Endothelial cell of umbilical vein (primary cell): ENCODE measurements at regions not wholly inside any gene's neighbourhood (a gene's known extent, or its start where the extent isn't known, plus 50 kb on each side); places are given as distances from the start of the nearest gene placed in this dataset.

ENCODE experiments used
- BruUV-seq: library from RNA; stranded (reverse); fragments of 400-500 nt; replicated peaks from 2 replicates; lab custom pipeline; 2021; lab: Mats Ljungman, UMichigan
- CTCF ChIA-PET: fragments of 300-600, 350-600 bp; sonication (Branson Sonifier 250); formaldehyde crosslinking; loops from one replicate; lab custom pipeline; 2021; ENCODE audit warnings: antibody characterized with exemption, inconsistent platforms; lab: Charles Lee
- POLR2A ChIA-PET: fragments of 300-600, 350-600 bp; sonication (Branson Sonifier 250); formaldehyde crosslinking; loops from one replicate; lab custom pipeline; 2021; ENCODE audit warnings: antibody characterized with exemption, inconsistent platforms; lab: Charles Lee
- DNase-seq: peaks from one replicate; pipeline ENCODE4 v3.0.0-alpha.2; 2011; ENCODE audit warnings: low read depth, low spot score
- FAIRE-seq: peaks from 2 replicates; lab custom pipeline; 2011; peaks lifted over from hg19 to GRCh38; lab: Jason Lieb, UNC
- H2AFZ ChIP-seq: 2 replicates; pipeline ENCODE4 v1.6.0; 2012; ENCODE audit warnings: low read depth, low read length, control low read depth, inconsistent platforms
- H3K27ac ChIP-seq: 2 replicates; pipeline ENCODE4 v1.5.1; 2011; ENCODE audit warnings: low read depth, mild to moderate bottlenecking, control low read depth, low read length, moderate library complexity; ENCODE audit not compliant: insufficient read depth
- H3K27me3 ChIP-seq, 2 experiments: 2 replicates each; pipeline versions ENCODE4 v1.6.0 to v1.6.1; 2011; ENCODE audit warnings: low read length in 2 of 2, mixed read lengths in 1 of 2; ENCODE audit not compliant: control insufficient read depth in 2 of 2, insufficient read depth in 2 of 2
- H3K36me3 ChIP-seq, 2 experiments: 2 replicates in 1 of 2; 3 replicates in 1 of 2; pipeline ENCODE4 v1.5.1; 2011; ENCODE audit warnings: low read length in 2 of 2, mild to moderate bottlenecking in 1 of 2, moderate library complexity in 1 of 2; ENCODE audit not compliant: control insufficient read depth in 2 of 2, insufficient read depth in 2 of 2; ENCODE audit errors: extremely low read depth in 1 of 2
- H3K4me1 ChIP-seq: 3 replicates; pipeline ENCODE4 v1.5.1; 2011; ENCODE audit warnings: mild to moderate bottlenecking, low read length; ENCODE audit not compliant: control insufficient read depth, insufficient read depth; ENCODE audit errors: extremely low read depth
- H3K4me2 ChIP-seq: 2 replicates; pipeline ENCODE4 v1.6.1; 2011; ENCODE audit warnings: low read length, control low read depth, mixed read lengths; ENCODE audit not compliant: insufficient read depth
- H3K4me3 ChIP-seq, 3 experiments: fragments of 200-600 bp in 1 of 3; sonication (generic), shearing (Covaris generic) in 1 of 3; replicated peaks in 1 of 3; 2 replicates each; pipeline ENCODE4 v1.5.1; 2011 to 2016; ENCODE audit warnings: control low read depth in 3 of 3, low read length in 3 of 3, mild to moderate bottlenecking in 2 of 3, inconsistent platforms in 1 of 3, low read depth in 1 of 3, moderate library complexity in 1 of 3; ENCODE audit not compliant: insufficient read depth in 1 of 3
- H3K79me2 ChIP-seq: 2 replicates; pipeline ENCODE4 v1.6.0; 2012; ENCODE audit warnings: low read length, inconsistent platforms; ENCODE audit not compliant: control insufficient read depth, insufficient read depth
- H3K9ac ChIP-seq: replicated peaks from 2 replicates; pipeline ENCODE3; 2011; ENCODE audit warnings: low read length, control low read depth; ENCODE audit not compliant: insufficient read depth; ENCODE audit errors: extremely low read depth
- H3K9me1 ChIP-seq: replicated peaks from 3 replicates; pipeline ENCODE4 v1.6.0; 2011; ENCODE audit warnings: mild to moderate bottlenecking, low read length; ENCODE audit not compliant: control insufficient read depth, insufficient read depth; ENCODE audit errors: extremely low read depth
- H3K9me3 ChIP-seq: replicated peaks from 2 replicates; pipeline ENCODE4 v1.5.1; 2012; ENCODE audit warnings: low read length, inconsistent platforms; ENCODE audit not compliant: control insufficient read depth, insufficient read depth
- H4K20me1 ChIP-seq: replicated peaks from 2 replicates; pipeline ENCODE3; 2011; ENCODE audit warnings: mild to moderate bottlenecking, low read length; ENCODE audit not compliant: control insufficient read depth, insufficient read depth; ENCODE audit errors: extremely low read depth
- CTCF ChIP-seq, 2 donors: IDR thresholded peaks; 1 replicate in 1 of 2; 2 replicates in 1 of 2; pipeline ENCODE4 v1.5.1; 2011; ENCODE audit warnings: low read length in 2 of 2, mild to moderate bottlenecking in 2 of 2, moderate library complexity in 2 of 2, control low read depth in 1 of 2, inconsistent platforms in 1 of 2, low read depth in 1 of 2; ENCODE audit not compliant: insufficient read depth in 1 of 2; ENCODE audit errors: extremely low read depth in 1 of 2
- EZH2 ChIP-seq: IDR thresholded peaks from 2 replicates; pipeline ENCODE4 v1.6.1; 2012; ENCODE audit warnings: borderline replicate concordance, low read depth, mild to moderate bottlenecking, moderate library complexity, low read length, inconsistent platforms; ENCODE audit not compliant: severe bottlenecking
- FOS ChIP-seq: IDR thresholded peaks from 2 replicates; pipeline ENCODE4 v1.6.1; 2011; ENCODE audit warnings: mild to moderate bottlenecking, low read length, moderate library complexity, borderline replicate concordance; ENCODE audit not compliant: insufficient read depth
- GATA2 ChIP-seq: IDR thresholded peaks from 2 replicates; pipeline ENCODE4 v1.7.0; 2011; ENCODE audit warnings: low read depth, mild to moderate bottlenecking, moderate library complexity, mixed read lengths, low read length; ENCODE audit not compliant: insufficient read length, insufficient read depth
- JUN ChIP-seq: IDR thresholded peaks from 2 replicates; pipeline ENCODE4 v1.6.1; 2011; ENCODE audit warnings: borderline replicate concordance, low read depth; ENCODE audit not compliant: insufficient read length, insufficient read depth
- MAX ChIP-seq: IDR thresholded peaks from 2 replicates; pipeline ENCODE4 v1.6.1; 2011; ENCODE audit not compliant: insufficient read depth, insufficient read length
- MYC ChIP-seq: IDR thresholded peaks from one replicate; pipeline ENCODE4 v1.6.1; 2011; ENCODE audit warnings: mild to moderate bottlenecking, low read depth, low read length
- POLR2A ChIP-seq: IDR thresholded peaks from 2 replicates; pipeline ENCODE4 v1.6.1; 2012; ENCODE audit warnings: low read depth, mild to moderate bottlenecking, control low read depth, low read length
- dilution Hi-C: fragments of 300-500 bp; cut with MboI; formaldehyde crosslinking; loops from one replicate; pipeline ENCODE4 v1.15.0; 2019; ENCODE audit warnings: low sequenced_read_pairs; ENCODE audit not compliant: extremely low pct_ligation_motif_present
- intact Hi-C: fragments of 100-400 bp; cut with micrococcal nuclease; formaldehyde crosslinking; loops from one replicate; pipeline ENCODE4 v1.10.0; 2022

GRCh38 chr1:8093221-8093980, 67.3 kb upstream of the ERRFI1 start:
- H3K4me2 ChIP-seq, result no peak overlapping the region
- no peaks in the 10 kb centered on the region for H3K36me3 ChIP-seq
- ChIA-PET POLR2A (no interaction called here), CTCF (interaction anchor here (1.9 kb wide), 1 partner anchor 221 kb away, joined by 13 read pairs; no protein-coding TSS in a partner anchor)
- DNase-seq, result no peak
- H3K4me3 ChIP-seq, result no peak overlapping the region
- no peaks in the 10 kb centered on the region for H3K9me1 ChIP-seq
- no peak overlapping the region for H3K9ac ChIP-seq
- no peaks in the 10 kb centered on the region for H3K9me3 ChIP-seq
- H3K79me2 ChIP-seq, result no peaks in the 10 kb centered on the region
- no peak overlapping the region for H2AFZ ChIP-seq
- H3K27ac ChIP-seq, result no peak overlapping the region
- dilution Hi-C loops (loop anchor here (10.0 kb wide), 1 partner anchor 49 kb away; no protein-coding TSS in a partner anchor), intact Hi-C loops (no loop called here)
- peaks cover 73% of the 10 kb centered on the region for H3K4me1 ChIP-seq
- H4K20me1 ChIP-seq, result no peaks in the 10 kb centered on the region
- no peaks in the 10 kb centered on the region for H3K27me3 ChIP-seq
- BruUV-seq, result no TSS peak
- FAIRE-seq, result no peak
- no peak for TF ChIP-seq EZH2
- no peak for TF ChIP-seq MAX
- no peak for TF ChIP-seq GATA2
- no peak for TF ChIP-seq MYC
- TF ChIP-seq CTCF (IDR thresholded peaks at IDR 0.05; ENCODE audit: extremely low read depth in 1 of 2, insufficient read depth in 1 of 2, low read depth in 1 of 2, low read length in 2 of 2), result no peak
- no peak for TF ChIP-seq POLR2A
- no peak for TF ChIP-seq JUN
- TF ChIP-seq FOS, result no peak
